Ovary (tissue), 3 donors: ENCODE measurements at regions not wholly inside any gene's neighbourhood (a gene's known extent, or its start where the extent isn't known, plus 50 kb on each side); places are given as distances from the start of the nearest gene placed in this dataset.
"Not testable (repeated sequence)": the region's sequence is repeated elsewhere in the genome, so short reads cannot be mapped to it uniquely, and the experiment has no call there.

ENCODE experiments used
- CTCF ChIP-seq, 3 donors: fragments of 450-650 bp in 2 of 3; fragments of 200-600 bp in 1 of 3; IDR thresholded peaks; one replicate each; pipeline versions ENCODE4 v1.5.1 to v1.8.0; 2016 to 2022; ENCODE audit warnings: antibody characterized with exemption in 3 of 3, mild to moderate bottlenecking in 1 of 3
- EP300 ChIP-seq: sonication (generic); formaldehyde crosslinking; IDR thresholded peaks from one replicate; pipeline ENCODE4 v1.6.1; 2017; ENCODE audit warnings: antibody characterized with exemption
- POLR2A ChIP-seq: fragments of 450-650 bp; IDR thresholded peaks from one replicate; pipeline ENCODE4 v1.6.1; 2017; ENCODE audit warnings: antibody characterized with exemption, mild to moderate bottlenecking, moderate library complexity
- donor health status: DM: no; HTN: no; CAD: no.

DNA sequence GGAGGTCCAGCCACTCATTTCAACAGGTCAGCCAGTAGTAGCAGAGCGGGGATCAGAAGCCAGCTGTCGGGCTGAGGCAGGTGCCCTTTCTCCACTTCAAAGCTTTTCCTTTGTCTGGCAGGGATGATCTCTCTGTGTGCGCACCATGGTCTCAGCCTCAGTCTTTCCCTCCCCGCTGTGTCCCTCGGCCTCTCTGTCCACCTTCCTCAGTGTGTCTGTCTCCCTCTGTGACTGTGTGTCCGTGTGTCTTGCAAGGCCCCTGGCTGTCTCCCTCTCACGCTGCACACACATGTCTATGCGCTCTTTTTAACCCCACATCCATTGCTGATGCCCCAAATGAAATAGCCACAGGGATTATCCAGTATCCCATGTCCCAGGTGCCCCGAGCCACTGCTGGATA, 134.0 kb upstream of the ZNF469 start:
- not testable (repeated sequence) for TF ChIP-seq CTCF (IDR thresholded peaks at IDR 0.05); EP300; POLR2A
